Fibroblast of skin of left quadriceps (primary cell): ENCODE measurements at regions not wholly inside any gene's neighbourhood (a gene's known extent, or its start where the extent isn't known, plus 50 kb on each side); places are given as distances from the start of the nearest gene placed in this dataset.

ENCODE experiments used
- DNase-seq, 2 experiments: peaks; one replicate each; pipeline ENCODE4 v3.0.0-alpha.2; 2013; ENCODE audit warnings: low read depth in 2 of 2

GRCh38 chr1:88204111-88204510, 480.0 kb upstream of the PKN2 start:
- DNase-seq, result no peak

- no peak for DNase-seq
Observed at GRCh38 chr1:88204612-88205167, 479.4 kb upstream of the PKN2 start.

- DNase-seq, result no peak
Observed at GRCh38 chr1:88208389-88208788, 475.7 kb upstream of the PKN2 start.

GRCh38 chr1:88210103-88210787, 473.8 kb upstream of the PKN2 start:
- DNase-seq, result no peak

GRCh38 chr1:88216441-88216840, 467.6 kb upstream of the PKN2 start:
- DNase-seq, result no peak

- no peak for DNase-seq
Observed at GRCh38 chr1:88217386-88217785, 466.7 kb upstream of the PKN2 start.

- no peak for DNase-seq
Observed at GRCh38 chr1:88219521-88219920, 464.6 kb upstream of the PKN2 start.

GRCh38 chr1:88221411-88221810, 462.7 kb upstream of the PKN2 start:
- peak; percentile 88 to 89 for DNase-seq

- no peak for DNase-seq
Observed at GRCh38 chr1:88224906-88225305, 459.2 kb upstream of the PKN2 start.

GRCh38 chr1:88228114-88228513, 456.0 kb upstream of the PKN2 start:
- DNase-seq, result no peak

- DNase-seq, result no peak
Observed at GRCh38 chr1:88230126-88230525, 453.9 kb upstream of the PKN2 start.

- peak; percentile 90 to 92 for DNase-seq
Observed at GRCh38 chr1:88237058-88237457, 447.0 kb upstream of the PKN2 start.

- DNase-seq, result no peak
Observed at GRCh38 chr1:88239205-88239604, 444.9 kb upstream of the PKN2 start.

- no peak for DNase-seq
Observed at GRCh38 chr1:88247666-88248065, 436.4 kb upstream of the PKN2 start.

GRCh38 chr1:88250915-88251314, 433.2 kb upstream of the PKN2 start:
- no peak for DNase-seq

- DNase-seq, result no peak
Observed at GRCh38 chr1:88252745-88253144, 431.3 kb upstream of the PKN2 start.

- no peak for DNase-seq
Observed at GRCh38 chr1:88265606-88266005, 418.5 kb upstream of the PKN2 start.

- peak; percentile 20 to 23 for DNase-seq
Observed at GRCh38 chr1:88266051-88266450, 418.0 kb upstream of the PKN2 start.

GRCh38 chr1:88272216-88272615, 411.9 kb upstream of the PKN2 start:
- no peak for DNase-seq

GRCh38 chr1:88274431-88274830, 409.6 kb upstream of the PKN2 start:
- no peak for DNase-seq

- DNase-seq, result no peak
Observed at GRCh38 chr1:88275259-88275862, 408.7 kb upstream of the PKN2 start.

- peak; percentile 45 to 50 for DNase-seq
Observed at GRCh38 chr1:88276163-88276562, 407.9 kb upstream of the PKN2 start.

- DNase-seq, result no peak
Observed at GRCh38 chr1:88284066-88284465, 400.0 kb upstream of the PKN2 start.
